ENCODE measurements at regions not wholly inside any gene's neighbourhood (a gene's known extent, or its start where the extent isn't known, plus 50 kb on each side); places are given as distances from the start of the nearest gene placed in this dataset.

DNA sequence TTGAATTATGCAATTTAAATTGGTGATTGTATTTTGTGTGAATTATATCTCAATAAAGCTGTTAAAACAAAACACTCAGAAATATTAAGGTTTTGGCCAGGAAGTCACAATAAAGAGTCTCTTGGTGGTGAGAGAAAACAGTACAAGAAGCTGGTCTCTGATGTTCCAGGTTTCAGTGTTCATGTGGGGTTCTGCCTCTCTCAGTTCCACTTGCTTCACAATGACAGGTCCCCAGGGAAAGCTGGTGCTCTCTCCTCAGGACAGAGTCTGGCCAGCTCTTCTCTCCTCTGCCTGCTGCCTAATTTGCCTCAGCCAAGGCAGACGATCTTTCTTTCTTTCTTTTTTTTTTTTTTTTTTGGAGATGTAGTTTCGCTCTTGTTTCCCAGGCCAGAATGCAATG lies 342.9 kb upstream of the PLXNA2 start:
- ATAC-seq (ENCODE audit: low FRiP score), result no peak

DNA sequence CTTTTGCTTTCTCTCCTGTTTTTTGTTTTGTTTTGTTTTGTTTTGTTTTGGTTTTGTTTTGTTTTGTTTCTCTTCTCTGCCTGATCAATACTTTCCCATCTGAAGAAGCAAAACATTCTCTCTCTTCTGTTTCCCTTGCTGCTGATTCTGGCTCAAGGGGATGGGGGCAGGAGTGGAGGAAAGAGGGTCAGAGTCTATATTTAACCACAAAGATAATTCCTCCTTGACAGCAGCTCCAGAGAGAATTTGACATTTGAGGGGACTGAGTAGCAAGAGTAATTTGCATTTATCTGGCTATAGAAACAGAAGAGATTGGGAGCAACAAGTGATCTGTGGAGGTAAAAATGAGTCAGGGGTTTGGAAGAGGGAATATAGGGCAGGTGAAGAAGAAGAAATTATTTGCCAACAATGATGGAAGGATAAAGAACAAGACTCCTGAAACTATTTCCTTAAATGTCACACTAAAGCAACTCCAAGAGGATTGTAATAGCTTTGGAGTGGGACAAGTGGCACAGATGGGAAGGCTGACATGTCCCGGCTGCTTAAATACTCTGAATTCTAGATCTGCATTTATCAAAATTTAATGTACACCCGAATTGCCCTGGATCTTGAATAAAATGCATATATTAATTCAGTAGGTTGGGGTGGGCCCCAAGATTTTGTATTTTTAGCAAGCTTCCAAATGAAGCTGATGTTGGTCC lies 349.3 kb upstream of the PLXNA2 start:
- intact Hi-C loops (cut with DNase I), result no loop called here
- no peak overlapping the region for H3K27ac ChIP-seq (ENCODE audit: low read depth in 1 of 2, low read length in 2 of 2)
- ATAC-seq (ENCODE audit: low FRiP score) (no peak), DNase-seq (no peak)
- 76 to 78% methylated on average over 2 of the region's 2 CpGs for WGBS, 2 donors
- H3K36me3 ChIP-seq (ENCODE audit: control insufficient read depth in 1 of 2, insufficient read depth in 2 of 2, low read length in 1 of 2), result no peaks in the 10 kb centered on the region
- H3K4me1 ChIP-seq (ENCODE audit: control insufficient read depth in 1 of 2, insufficient read depth in 2 of 2, low read length in 2 of 2), result no peaks in the 10 kb centered on the region
- peaks cover 0 to 3% of the 10 kb centered on the region in 2 donors for H3K27me3 ChIP-seq (ENCODE audit: control insufficient read depth in 1 of 2, insufficient read depth in 2 of 2, low read length in 1 of 2)
- no peak overlapping the region for H3K4me3 ChIP-seq (ENCODE audit: low read length in 2 of 2)
- no peaks in the 10 kb centered on the region for H3K9me3 ChIP-seq (ENCODE audit: control insufficient read depth, low read length)

More for the DNA sequence above, 342.9 kb upstream of the PLXNA2 start:
- intact Hi-C loops (cut with DNase I), result no loop called here
- no peak for DNase-seq
- 55 to 56% methylated on average over 2 of the region's 2 CpGs for WGBS, 2 donors
- Histone ChIP-seq H3K36me3 (ENCODE audit: control insufficient read depth in 1 of 2, insufficient read depth in 2 of 2, low read length in 1 of 2) (no peaks in the 10 kb centered on the region), H3K4me3 (ENCODE audit: low read length in 2 of 2) (no peak overlapping the region), H3K9me3 (ENCODE audit: control insufficient read depth, low read length) (no peaks in the 10 kb centered on the region), H3K4me1 (ENCODE audit: control insufficient read depth in 1 of 2, insufficient read depth in 2 of 2, low read length in 2 of 2) (peaks cover 0 to 2% of the 10 kb centered on the region in 2 donors), H3K27me3 (ENCODE audit: control insufficient read depth in 1 of 2, insufficient read depth in 2 of 2, low read length in 1 of 2) (no peaks in the 10 kb centered on the region), H3K27ac (ENCODE audit: low read depth in 1 of 2, low read length in 2 of 2) (no peak overlapping the region)

GRCh38 chr1:208595236-208595635 lies 351.1 kb upstream of the PLXNA2 start:
- intact Hi-C loops (cut with DNase I), result no loop called here
- H3K4me3 ChIP-seq (ENCODE audit: low read length in 2 of 2), result no peak overlapping the region
- DNase-seq (no peak), ATAC-seq (ENCODE audit: low FRiP score) (no peak)
- no peaks in the 10 kb centered on the region for H3K36me3 ChIP-seq (ENCODE audit: control insufficient read depth in 1 of 2, insufficient read depth in 2 of 2, low read length in 1 of 2)
- H3K9me3 ChIP-seq (ENCODE audit: control insufficient read depth, low read length), result no peaks in the 10 kb centered on the region
- H3K27ac ChIP-seq (ENCODE audit: low read depth in 1 of 2, low read length in 2 of 2), result no peak overlapping the region
- H3K4me1 ChIP-seq (ENCODE audit: control insufficient read depth in 1 of 2, insufficient read depth in 2 of 2, low read length in 2 of 2), result no peaks in the 10 kb centered on the region
- 93 to 97% methylated on average over 3 of the region's 3 CpGs for WGBS, 2 donors
- H3K27me3 ChIP-seq (ENCODE audit: control insufficient read depth in 1 of 2, insufficient read depth in 2 of 2, low read length in 1 of 2), result peaks cover 0 to 3% of the 10 kb centered on the region in 2 donors

DNA sequence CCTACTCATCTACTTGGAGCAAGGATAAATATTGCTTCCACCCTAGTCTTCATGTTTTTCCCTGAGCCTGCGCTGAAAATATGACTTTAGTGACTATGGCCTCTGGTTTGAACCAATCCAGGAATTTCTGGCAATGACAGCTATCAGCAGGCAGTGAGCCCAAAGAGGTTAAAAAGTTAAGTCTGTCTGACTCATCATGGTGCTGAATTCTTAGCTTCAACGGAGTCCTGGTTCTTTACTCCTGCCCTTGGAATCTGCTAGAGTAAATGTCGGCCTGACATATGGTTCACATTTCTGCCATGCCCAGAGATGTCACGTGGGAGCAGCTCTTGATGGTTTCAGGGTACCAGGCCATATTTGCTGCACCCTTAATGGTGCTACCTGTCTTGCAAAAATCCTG lies 351.6 kb upstream of the PLXNA2 start:
- Histone ChIP-seq H3K4me3 (ENCODE audit: low read length in 2 of 2) (no peak overlapping the region), H3K4me1 (ENCODE audit: control insufficient read depth in 1 of 2, insufficient read depth in 2 of 2, low read length in 2 of 2) (no peaks in the 10 kb centered on the region), H3K36me3 (ENCODE audit: control insufficient read depth in 1 of 2, insufficient read depth in 2 of 2, low read length in 1 of 2) (no peaks in the 10 kb centered on the region), H3K27ac (ENCODE audit: low read depth in 1 of 2, low read length in 2 of 2) (no peak overlapping the region), H3K27me3 (ENCODE audit: control insufficient read depth in 1 of 2, insufficient read depth in 2 of 2, low read length in 1 of 2) (peaks cover 0 to 3% of the 10 kb centered on the region in 2 donors), H3K9me3 (ENCODE audit: control insufficient read depth, low read length) (no peaks in the 10 kb centered on the region)
- intact Hi-C loops (cut with DNase I), result no loop called here
- 66 to 71% methylated on average over 4 of the region's 4 CpGs for WGBS, 2 donors
- ATAC-seq (ENCODE audit: low FRiP score), result no peak
- no peak for DNase-seq

GRCh38 chr1:208597571-208597970 lies 353.4 kb upstream of the PLXNA2 start:
- no peak overlapping the region for H3K4me3 ChIP-seq (ENCODE audit: low read length in 2 of 2)
- ATAC-seq (ENCODE audit: low FRiP score), result no peak
- no peak for DNase-seq
- peaks cover 0 to 3% of the 10 kb centered on the region in 2 donors for H3K27me3 ChIP-seq (ENCODE audit: control insufficient read depth in 1 of 2, insufficient read depth in 2 of 2, low read length in 1 of 2)
- H3K4me1 ChIP-seq (ENCODE audit: control insufficient read depth in 1 of 2, insufficient read depth in 2 of 2, low read length in 2 of 2), result no peaks in the 10 kb centered on the region
- intact Hi-C loops (cut with DNase I), result no loop called here
- H3K36me3 ChIP-seq (ENCODE audit: control insufficient read depth in 1 of 2, insufficient read depth in 2 of 2, low read length in 1 of 2), result no peaks in the 10 kb centered on the region
- no peak overlapping the region for H3K27ac ChIP-seq (ENCODE audit: low read depth in 1 of 2, low read length in 2 of 2)
- H3K9me3 ChIP-seq (ENCODE audit: control insufficient read depth, low read length), result no peaks in the 10 kb centered on the region
- 85 to 91% methylated on average over 1 of the region's 1 CpG for WGBS, 2 donors

- Histone ChIP-seq H3K4me3 (ENCODE audit: low read length in 2 of 2) (no peak overlapping the region), H3K4me1 (ENCODE audit: control insufficient read depth in 1 of 2, insufficient read depth in 2 of 2, low read length in 2 of 2) (no peaks in the 10 kb centered on the region), H3K27ac (ENCODE audit: low read depth in 1 of 2, low read length in 2 of 2) (no peak overlapping the region), H3K9me3 (ENCODE audit: control insufficient read depth, low read length) (no peaks in the 10 kb centered on the region), H3K27me3 (ENCODE audit: control insufficient read depth in 1 of 2, insufficient read depth in 2 of 2, low read length in 1 of 2) (peaks cover 0 to 3% of the 10 kb centered on the region in 2 donors), H3K36me3 (ENCODE audit: control insufficient read depth in 1 of 2, insufficient read depth in 2 of 2, low read length in 1 of 2) (no peaks in the 10 kb centered on the region)
- 93 to 95% methylated on average over 4 of the region's 4 CpGs for WGBS, 2 donors
- intact Hi-C loops (cut with DNase I), result no loop called here
- no peak for DNase-seq
- ATAC-seq (ENCODE audit: low FRiP score), result no peak
Measured at GRCh38 chr1:208598021-208598420, 353.8 kb upstream of the PLXNA2 start.

- 93 to 97% methylated on average over 2 of the region's 2 CpGs for WGBS, 2 donors
- no peak for DNase-seq
- no peak overlapping the region for H3K4me3 ChIP-seq (ENCODE audit: low read length in 2 of 2)
- H3K9me3 ChIP-seq (ENCODE audit: control insufficient read depth, low read length), result no peaks in the 10 kb centered on the region
- H3K27me3 ChIP-seq (ENCODE audit: control insufficient read depth in 1 of 2, insufficient read depth in 2 of 2, low read length in 1 of 2), result peaks cover 0 to 3% of the 10 kb centered on the region in 2 donors
- no peaks in the 10 kb centered on the region for H3K36me3 ChIP-seq (ENCODE audit: control insufficient read depth in 1 of 2, insufficient read depth in 2 of 2, low read length in 1 of 2)
- H3K27ac ChIP-seq (ENCODE audit: low read depth in 1 of 2, low read length in 2 of 2), result no peak overlapping the region
- no peak for ATAC-seq (ENCODE audit: low FRiP score)
- intact Hi-C loops (cut with DNase I), result no loop called here
- H3K4me1 ChIP-seq (ENCODE audit: control insufficient read depth in 1 of 2, insufficient read depth in 2 of 2, low read length in 2 of 2), result no peaks in the 10 kb centered on the region
Measured at GRCh38 chr1:208599063-208599462, 354.9 kb upstream of the PLXNA2 start.

- Histone ChIP-seq H3K4me1 (ENCODE audit: control insufficient read depth in 1 of 2, insufficient read depth in 2 of 2, low read length in 2 of 2) (no peaks in the 10 kb centered on the region), H3K27ac (ENCODE audit: low read depth in 1 of 2, low read length in 2 of 2) (no peak overlapping the region), H3K4me3 (ENCODE audit: low read length in 2 of 2) (no peak overlapping the region), H3K27me3 (ENCODE audit: control insufficient read depth in 1 of 2, insufficient read depth in 2 of 2, low read length in 1 of 2) (peaks cover 0 to 3% of the 10 kb centered on the region in 2 donors), H3K36me3 (ENCODE audit: control insufficient read depth in 1 of 2, insufficient read depth in 2 of 2, low read length in 1 of 2) (no peaks in the 10 kb centered on the region), H3K9me3 (ENCODE audit: control insufficient read depth, low read length) (no peaks in the 10 kb centered on the region)
- ATAC-seq (ENCODE audit: low FRiP score) (no peak), DNase-seq (no peak)
- intact Hi-C loops (cut with DNase I), result no loop called here
- WGBS, 2 donors, result 78 to 85% methylated on average over 6 of the region's 6 CpGs
Measured at GRCh38 chr1:208600456-208601190, 356.4 kb upstream of the PLXNA2 start.

DNA sequence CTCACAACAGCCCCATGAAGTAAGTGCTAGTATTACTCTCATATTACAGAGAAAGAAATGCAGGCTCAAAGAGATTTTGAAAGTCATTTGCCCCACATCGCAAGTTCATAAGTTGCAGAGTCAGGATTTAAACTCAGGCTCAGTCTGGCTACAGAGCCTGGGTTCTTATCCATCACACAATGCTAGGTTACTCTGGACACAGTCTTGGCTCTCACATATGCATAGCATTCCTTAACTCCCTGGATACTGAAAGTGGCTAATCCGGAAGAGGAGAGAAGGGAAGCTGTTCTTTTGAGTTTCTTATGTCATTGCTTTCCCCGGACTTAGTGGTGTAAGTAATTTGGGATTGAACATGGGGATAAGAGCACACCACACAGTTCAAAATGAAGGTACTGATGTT lies 357.4 kb upstream of the PLXNA2 start:
- intact Hi-C loops (cut with DNase I), result no loop called here
- no peaks in the 10 kb centered on the region for H3K9me3 ChIP-seq (ENCODE audit: control insufficient read depth, low read length)
- no peak overlapping the region for H3K27ac ChIP-seq (ENCODE audit: low read depth in 1 of 2, low read length in 2 of 2)
- H3K4me1 ChIP-seq (ENCODE audit: control insufficient read depth in 1 of 2, insufficient read depth in 2 of 2, low read length in 2 of 2), result no peaks in the 10 kb centered on the region
- ATAC-seq (ENCODE audit: low FRiP score), result no peak
- no peak for DNase-seq
- no peaks in the 10 kb centered on the region for H3K36me3 ChIP-seq (ENCODE audit: control insufficient read depth in 1 of 2, insufficient read depth in 2 of 2, low read length in 1 of 2)
- peaks cover 0 to 3% of the 10 kb centered on the region in 2 donors for H3K27me3 ChIP-seq (ENCODE audit: control insufficient read depth in 1 of 2, insufficient read depth in 2 of 2, low read length in 1 of 2)
- no peak overlapping the region for H3K4me3 ChIP-seq (ENCODE audit: low read length in 2 of 2)
- WGBS, 2 donors, result 4 to 12% methylated on average over 3 of the region's 3 CpGs
